Erythroblast (primary cell): ENCODE measurements at regions not wholly inside any gene's neighbourhood (a gene's known extent, or its start where the extent isn't known, plus 50 kb on each side); places are given as distances from the start of the nearest gene placed in this dataset.

Source experiments
- DNase-seq, 2 experiments: peaks; one replicate each; lab custom pipeline; 2025; lab: John Stamatoyannopoulos, UW
- GATA1 ChIP-seq: IDR thresholded peaks from 2 replicates; pipeline ENCODE4 v1.6.1; 2011; ENCODE audit warnings: low read depth, mild to moderate bottlenecking, control low read depth, low read length, moderate library complexity
- POLR2A ChIP-seq: IDR thresholded peaks from 2 replicates; pipeline ENCODE4 v1.6.1; 2011; ENCODE audit warnings: mild to moderate bottlenecking, low read length

- TF ChIP-seq GATA1 (no peak), POLR2A (no peak)
- DNase-seq, result no peak
Observed at GRCh38 chr13:48896312-48896711, 79.4 kb upstream of the FNDC3A start.

- no peak for DNase-seq
- TF ChIP-seq POLR2A (no peak), GATA1 (no peak)
Observed at GRCh38 chr13:48901781-48902180, 73.9 kb upstream of the FNDC3A start.

- no peak for DNase-seq
- TF ChIP-seq GATA1 (no peak), POLR2A (no peak)
Observed at GRCh38 chr13:48902368-48902767, 73.3 kb upstream of the FNDC3A start.

GRCh38 chr13:48904668-48905290 lies 70.9 kb upstream of the FNDC3A start:
- no peak for DNase-seq
- TF ChIP-seq POLR2A (no peak), GATA1 (no peak)

GRCh38 chr13:48906200-48906599 lies 69.5 kb upstream of the FNDC3A start:
- no peak for DNase-seq
- TF ChIP-seq GATA1, result no peak
- TF ChIP-seq POLR2A, result no peak

GRCh38 chr13:48908381-48909055 lies 67.2 kb upstream of the FNDC3A start:
- no peak for DNase-seq

GRCh38 chr13:48909056-48909389 lies 66.7 kb upstream of the FNDC3A start:
- DNase-seq, result no peak
- TF ChIP-seq GATA1 (no peak), POLR2A (no peak)

More at GRCh38 chr13:48908381-48909055, 67.2 kb upstream of the FNDC3A start:
- TF ChIP-seq GATA1 (no peak), POLR2A (no peak)

- no peak for DNase-seq
- no peak for TF ChIP-seq POLR2A
- TF ChIP-seq GATA1, result no peak
Observed at GRCh38 chr13:48910686-48911085, 65.0 kb upstream of the FNDC3A start.

GRCh38 chr13:48919751-48920150 lies 56.0 kb upstream of the FNDC3A start:
- no peak for DNase-seq
- TF ChIP-seq GATA1 (no peak), POLR2A (no peak)

- no peak for DNase-seq
- no peak for TF ChIP-seq POLR2A
- TF ChIP-seq GATA1, result no peak
Observed at GRCh38 chr13:48920730-48921129, 55.0 kb upstream of the FNDC3A start.

- no peak for TF ChIP-seq POLR2A
- no peak for TF ChIP-seq GATA1
- no peak for DNase-seq
Observed at GRCh38 chr13:48923376-48923775, 52.3 kb upstream of the FNDC3A start.

GRCh38 chr13:48925001-48925400 lies 50.7 kb upstream of the FNDC3A start:
- no peak for DNase-seq
- TF ChIP-seq GATA1, result no peak
- TF ChIP-seq POLR2A, result no peak
